ENCODE measurements at regions not wholly inside any gene's neighbourhood (a gene's known extent, or its start where the extent isn't known, plus 50 kb on each side); places are given as distances from the start of the nearest gene placed in this dataset.

- Histone ChIP-seq H3K27ac (no peak overlapping the region), H3K9me3 (no peaks in the 10 kb centered on the region), H3K36me3 (no peaks in the 10 kb centered on the region), H3K4me3 (no peak overlapping the region), H3K9ac (ENCODE audit: low read depth in 2 of 2, low read length in 2 of 2) (no peak overlapping the region), H3K4me1 (no peaks in the 10 kb centered on the region), H3K27me3 (no peaks in the 10 kb centered on the region)
- intact Hi-C loops (cut with DNase I): no loop called here
- TF ChIP-seq CTCF (IDR thresholded peaks at IDR 0.05): no peak
- no peak for DNase-seq
These were observed 391.1 kb downstream of the IDS start for GRCh38 chrX:149114001-149114400.

- no peak for TF ChIP-seq CTCF (IDR thresholded peaks at IDR 0.05)
- no peaks in the 10 kb centered on the region for H3K4me1 ChIP-seq
- no peaks in the 10 kb centered on the region for H3K27me3 ChIP-seq
- H3K4me3 ChIP-seq: no peak overlapping the region
- H3K36me3 ChIP-seq: no peaks in the 10 kb centered on the region
- H3K9me3 ChIP-seq: no peaks in the 10 kb centered on the region
- H3K27ac ChIP-seq: no peak overlapping the region
- H3K9ac ChIP-seq (ENCODE audit: low read depth in 2 of 2, low read length in 2 of 2): no peak overlapping the region
- DNase-seq: no peak
- intact Hi-C loops (cut with DNase I): no loop called here
These were observed 407.3 kb downstream of the IDS start for GRCh38 chrX:149097786-149098185.

- intact Hi-C loops (cut with DNase I): no loop called here
- Histone ChIP-seq H3K9me3 (no peaks in the 10 kb centered on the region), H3K36me3 (no peaks in the 10 kb centered on the region), H3K27ac (no peak overlapping the region), H3K9ac (ENCODE audit: low read depth in 2 of 2, low read length in 2 of 2) (no peak overlapping the region), H3K27me3 (no peaks in the 10 kb centered on the region), H3K4me3 (no peak overlapping the region), H3K4me1 (no peaks in the 10 kb centered on the region)
- no peak for TF ChIP-seq CTCF (IDR thresholded peaks at IDR 0.05)
- no peak for DNase-seq
These were observed 412.9 kb downstream of the IDS start for GRCh38 chrX:149092179-149092578.

GRCh38 chrX:149079805-149080406 lies 425.2 kb downstream of the IDS start:
- intact Hi-C loops (cut with DNase I): no loop called here
- Histone ChIP-seq H3K27ac (no peak overlapping the region), H3K4me3 (no peak overlapping the region), H3K4me1 (no peaks in the 10 kb centered on the region), H3K27me3 (no peaks in the 10 kb centered on the region), H3K36me3 (no peaks in the 10 kb centered on the region), H3K9me3 (no peaks in the 10 kb centered on the region), H3K9ac (ENCODE audit: low read depth in 2 of 2, low read length in 2 of 2) (no peak overlapping the region)
- TF ChIP-seq CTCF (IDR thresholded peaks at IDR 0.05): no peak
- DNase-seq: no peak

- H3K4me1 ChIP-seq: no peaks in the 10 kb centered on the region
- H3K27me3 ChIP-seq: no peaks in the 10 kb centered on the region
- intact Hi-C loops (cut with DNase I): no loop called here
- no peak for DNase-seq
- no peaks in the 10 kb centered on the region for H3K36me3 ChIP-seq
- TF ChIP-seq CTCF (IDR thresholded peaks at IDR 0.05): no peak
- no peak overlapping the region for H3K4me3 ChIP-seq
- no peaks in the 10 kb centered on the region for H3K9me3 ChIP-seq
- H3K9ac ChIP-seq (ENCODE audit: low read depth in 2 of 2, low read length in 2 of 2): no peak overlapping the region
- no peak overlapping the region for H3K27ac ChIP-seq
These were observed 430.7 kb downstream of the IDS start for GRCh38 chrX:149074398-149074797.
